Natural killer cell (primary cell): ENCODE measurements at regions not wholly inside any gene's neighbourhood (a gene's known extent, or its start where the extent isn't known, plus 50 kb on each side); places are given as distances from the start of the nearest gene placed in this dataset.

Experiments
- ATAC-seq, 3 donors: fragments of 150-1000 bp in 2 of 3; fragments of 200-7000 bp in 1 of 3; cut with Tn5 transposase; 1 replicate in 1 of 3; 2 replicates in 2 of 3; pipeline ENCODE4 v1.10.0; 2021; ENCODE audit warnings: mild to moderate bottlenecking in 2 of 3, moderate library complexity in 2 of 3
- DNase-seq, 2 donors: peaks; one replicate each; pipeline versions ENCODE4 v3.0.0 to v3.0.0-alpha.2; 2013 to 2021; ENCODE audit warnings: mixed read lengths in 1 of 2
- H3K27ac ChIP-seq: one replicate; pipeline ENCODE4 v1.5.1; 2013; ENCODE audit warnings: mild to moderate bottlenecking, low read length
- H3K27me3 ChIP-seq: one replicate; pipeline ENCODE4 v1.6.1; 2013; ENCODE audit warnings: low read length; ENCODE audit not compliant: control insufficient read depth, insufficient read depth
- H3K36me3 ChIP-seq: one replicate; pipeline ENCODE4 v1.6.1; 2013; ENCODE audit warnings: low read length; ENCODE audit not compliant: control insufficient read depth, insufficient read depth
- H3K4me1 ChIP-seq: one replicate; pipeline ENCODE4 v1.6.1; 2013; ENCODE audit warnings: low read length; ENCODE audit not compliant: control insufficient read depth, insufficient read depth
- H3K4me3 ChIP-seq: one replicate; pipeline ENCODE4 v1.5.1; 2013; ENCODE audit warnings: low read length
- H3K9me3 ChIP-seq: one replicate; pipeline ENCODE4 v1.6.1; 2013; ENCODE audit warnings: low read length; ENCODE audit not compliant: control insufficient read depth, insufficient read depth
- H3K27ac Mint-ChIP-seq, 2 donors: one replicate each; pipeline ENCODE4 v1.8.0; 2022; ENCODE audit warnings: mild to moderate bottlenecking in 2 of 2, mixed read lengths in 2 of 2, moderate library complexity in 1 of 2
- H3K27me3 Mint-ChIP-seq, 2 donors: one replicate each; pipeline ENCODE4 v1.8.0; 2022; ENCODE audit warnings: low read depth in 2 of 2, mixed read lengths in 2 of 2
- H3K36me3 Mint-ChIP-seq: one replicate; pipeline ENCODE4 v1.8.0; 2022; ENCODE audit warnings: mixed read lengths
- H3K4me1 Mint-ChIP-seq, 2 donors: one replicate each; pipeline ENCODE4 v1.8.0; 2022; ENCODE audit warnings: mixed read lengths in 2 of 2
- H3K4me3 Mint-ChIP-seq: one replicate; pipeline ENCODE4 v1.8.0; 2022; ENCODE audit warnings: mild to moderate bottlenecking, moderate library complexity, mixed read lengths
- H3K9me3 Mint-ChIP-seq, 2 donors: one replicate each; pipeline ENCODE4 v1.8.0; 2022; ENCODE audit warnings: mixed read lengths in 2 of 2
- WGBS: methylation state at CpG from one replicate; pipeline ENCODE4 v1.1.7; 2013; ENCODE audit warnings: missing lambda C conversion rate; ENCODE audit not compliant: insufficient coverage; 5-methylcytosine and 5-hydroxymethylcytosine counted together
- intact Hi-C: fragments of 100-400 bp; cut with micrococcal nuclease; formaldehyde crosslinking; loops from one replicate; pipeline ENCODE4 v1.14.2; 2022
- TF ChIP-seq, protein P1 (sequence below): fragments of 200-600 bp; IDR thresholded peaks from one replicate; pipeline ENCODE4 v1.8.0; 2022; ENCODE audit warnings: antibody characterized with exemption

DNA sequence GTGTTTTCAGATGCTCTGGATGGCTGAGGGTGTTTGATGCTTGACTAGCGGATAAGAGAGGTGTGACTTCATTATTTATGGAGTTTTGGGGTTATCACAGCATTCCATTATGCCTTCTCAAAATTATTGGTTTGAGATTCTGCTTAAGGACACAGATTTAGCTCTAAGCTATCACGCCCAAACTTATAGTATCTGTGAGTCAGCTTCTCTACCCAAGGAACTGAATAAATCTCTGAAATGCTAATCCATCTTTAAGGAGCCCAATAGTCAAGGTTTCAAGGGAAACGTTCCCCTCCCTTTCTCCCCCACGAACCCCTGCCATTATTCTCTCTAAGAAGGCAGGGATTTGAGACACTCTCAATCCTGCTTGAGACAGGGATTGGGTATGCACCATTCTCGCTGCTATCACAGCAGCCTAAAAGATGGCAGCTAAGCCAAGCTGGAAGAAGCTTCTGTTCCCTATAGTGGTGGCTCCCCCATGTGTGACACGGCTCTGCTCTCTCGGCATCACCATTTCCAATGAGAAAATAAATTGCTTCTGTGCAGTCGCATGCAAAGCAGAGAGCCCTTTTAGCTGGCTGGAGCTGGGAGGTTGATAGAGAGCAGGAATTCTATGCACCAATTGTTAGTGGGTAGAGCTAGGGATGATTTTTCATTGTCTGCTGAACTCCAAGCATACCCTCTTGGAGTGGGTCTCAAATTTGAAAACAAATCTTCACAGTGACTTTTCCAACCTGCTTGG is 151.1 kb downstream of the IL20RB start:
- Mint-ChIP-seq H3K4me1 (no peaks in the 10 kb centered on the region), H3K36me3 (no peaks in the 10 kb centered on the region), H3K4me3 (no peak overlapping the region), H3K27me3 (peaks cover 9 to 11% of the 10 kb centered on the region in 2 donors), H3K27ac (no peak overlapping the region), H3K9me3 (no peaks in the 10 kb centered on the region)
- ATAC-seq (no peak), DNase-seq (no peak)
- WGBS = 72% methylated on average over 7 of the region's 8 CpGs
- intact Hi-C loops = loop anchor here (10.0 kb wide), 1 partner anchor 836 kb away; no protein-coding TSS in a partner anchor
- Histone ChIP-seq H3K27ac (no peak overlapping the region), H3K4me1 (no peaks in the 10 kb centered on the region), H3K36me3 (no peaks in the 10 kb centered on the region), H3K4me3 (no peak overlapping the region), H3K9me3 (no peaks in the 10 kb centered on the region), H3K27me3 (no peaks in the 10 kb centered on the region)
- TF ChIP-seq, protein P1, sequence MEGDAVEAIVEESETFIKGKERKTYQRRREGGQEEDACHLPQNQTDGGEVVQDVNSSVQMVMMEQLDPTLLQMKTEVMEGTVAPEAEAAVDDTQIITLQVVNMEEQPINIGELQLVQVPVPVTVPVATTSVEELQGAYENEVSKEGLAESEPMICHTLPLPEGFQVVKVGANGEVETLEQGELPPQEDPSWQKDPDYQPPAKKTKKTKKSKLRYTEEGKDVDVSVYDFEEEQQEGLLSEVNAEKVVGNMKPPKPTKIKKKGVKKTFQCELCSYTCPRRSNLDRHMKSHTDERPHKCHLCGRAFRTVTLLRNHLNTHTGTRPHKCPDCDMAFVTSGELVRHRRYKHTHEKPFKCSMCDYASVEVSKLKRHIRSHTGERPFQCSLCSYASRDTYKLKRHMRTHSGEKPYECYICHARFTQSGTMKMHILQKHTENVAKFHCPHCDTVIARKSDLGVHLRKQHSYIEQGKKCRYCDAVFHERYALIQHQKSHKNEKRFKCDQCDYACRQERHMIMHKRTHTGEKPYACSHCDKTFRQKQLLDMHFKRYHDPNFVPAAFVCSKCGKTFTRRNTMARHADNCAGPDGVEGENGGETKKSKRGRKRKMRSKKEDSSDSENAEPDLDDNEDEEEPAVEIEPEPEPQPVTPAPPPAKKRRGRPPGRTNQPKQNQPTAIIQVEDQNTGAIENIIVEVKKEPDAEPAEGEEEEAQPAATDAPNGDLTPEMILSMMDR = no peak

DNA sequence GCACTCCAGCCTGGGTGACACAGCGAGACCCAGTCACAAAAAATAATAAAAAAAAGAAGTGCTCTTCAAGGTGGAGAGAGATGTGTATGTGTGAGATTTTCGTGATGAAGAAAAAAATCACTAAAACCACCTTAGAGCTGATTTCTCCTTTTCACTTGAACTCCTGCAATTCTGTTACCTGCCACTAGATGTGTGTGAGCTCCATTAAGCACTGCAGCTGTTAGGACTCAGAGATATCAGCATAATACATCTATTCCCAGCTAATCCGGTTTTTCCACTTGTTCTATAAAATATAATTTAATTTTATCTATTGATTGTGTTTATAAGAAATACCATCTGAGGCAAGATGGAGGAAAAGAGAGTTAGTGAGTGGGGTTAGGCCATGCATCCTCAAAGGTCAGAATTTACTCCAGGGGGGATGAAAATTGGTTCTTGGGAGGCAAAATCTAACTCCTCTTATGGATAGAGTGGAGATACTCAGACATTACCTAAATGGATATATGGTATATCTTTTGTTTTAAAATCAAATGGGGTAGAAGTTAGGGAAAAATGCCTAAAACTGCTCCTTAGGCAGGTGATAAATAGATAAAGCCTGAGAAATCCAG is 152.7 kb downstream of the IL20RB start:
- ATAC-seq (no peak), DNase-seq (peak in 1 of 2 donors; percentile 14)
- H3K36me3 Mint-ChIP-seq = no peaks in the 10 kb centered on the region
- H3K4me3 Mint-ChIP-seq = no peak overlapping the region
- Histone ChIP-seq H3K4me3 (no peak overlapping the region), H3K36me3 (no peaks in the 10 kb centered on the region), H3K4me1 (no peaks in the 10 kb centered on the region), H3K27me3 (no peaks in the 10 kb centered on the region), H3K9me3 (no peaks in the 10 kb centered on the region), H3K27ac (no peak overlapping the region)
- H3K9me3 Mint-ChIP-seq = no peaks in the 10 kb centered on the region
- WGBS = 20% methylated on average over 1 of the region's 3 CpGs
- no peak overlapping the region for H3K27ac Mint-ChIP-seq
- intact Hi-C loops = no loop called here
- H3K4me1 Mint-ChIP-seq = no peaks in the 10 kb centered on the region
- H3K27me3 Mint-ChIP-seq = peaks cover 11% of the 10 kb centered on the region in 2 donors
- TF ChIP-seq, protein P1 = peak; percentile 39

DNA sequence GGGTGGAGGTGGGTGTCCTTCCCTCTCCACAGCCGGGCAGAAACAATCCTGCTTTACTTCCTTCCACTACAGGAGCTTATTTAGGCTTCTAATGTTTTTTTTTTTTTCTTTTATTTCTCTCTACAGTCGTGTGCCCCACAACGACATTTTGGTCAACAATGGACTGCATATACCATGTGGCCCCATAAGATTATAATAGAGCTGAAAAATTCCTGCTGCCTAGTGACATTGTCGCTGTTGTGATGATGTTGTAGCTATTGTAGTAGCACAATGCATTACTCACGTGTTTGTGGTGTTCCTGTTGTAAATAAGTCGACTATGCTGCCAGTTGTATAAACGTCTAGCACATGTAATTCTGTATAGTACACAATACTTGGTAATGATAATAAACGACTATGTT is 153.7 kb downstream of the IL20RB start:
- H3K36me3 Mint-ChIP-seq = no peaks in the 10 kb centered on the region

More for the DNA sequence above, 153.7 kb downstream of the IL20RB start:
- DNase-seq (no peak), ATAC-seq (no peak)
- Mint-ChIP-seq H3K4me3 (no peak overlapping the region), H3K27me3 (peaks cover 15 to 21% of the 10 kb centered on the region in 2 donors), H3K9me3 (no peaks in the 10 kb centered on the region), H3K27ac (no peak overlapping the region), H3K4me1 (no peaks in the 10 kb centered on the region)
- H3K27ac ChIP-seq = no peak overlapping the region
- H3K36me3 ChIP-seq = no peaks in the 10 kb centered on the region
- no peaks in the 10 kb centered on the region for H3K27me3 ChIP-seq
- H3K4me3 ChIP-seq = no peak overlapping the region
- TF ChIP-seq, protein P1 = no peak
- WGBS = 72% methylated on average over 5 of the region's 8 CpGs
- intact Hi-C loops = no loop called here
- no peaks in the 10 kb centered on the region for H3K4me1 ChIP-seq
- no peaks in the 10 kb centered on the region for H3K9me3 ChIP-seq
